GM18861 (cell line): ENCODE measurements at regions not wholly inside any gene's neighbourhood (a gene's known extent, or its start where the extent isn't known, plus 50 kb on each side); places are given as distances from the start of the nearest gene placed in this dataset.

ENCODE experiments used
- ATAC-seq: cut with Tn5 transposase; IDR thresholded peaks from one replicate; pipeline ENCODE4 v1.9.1; 2021; ENCODE audit not compliant: unreplicated experiment

DNA sequence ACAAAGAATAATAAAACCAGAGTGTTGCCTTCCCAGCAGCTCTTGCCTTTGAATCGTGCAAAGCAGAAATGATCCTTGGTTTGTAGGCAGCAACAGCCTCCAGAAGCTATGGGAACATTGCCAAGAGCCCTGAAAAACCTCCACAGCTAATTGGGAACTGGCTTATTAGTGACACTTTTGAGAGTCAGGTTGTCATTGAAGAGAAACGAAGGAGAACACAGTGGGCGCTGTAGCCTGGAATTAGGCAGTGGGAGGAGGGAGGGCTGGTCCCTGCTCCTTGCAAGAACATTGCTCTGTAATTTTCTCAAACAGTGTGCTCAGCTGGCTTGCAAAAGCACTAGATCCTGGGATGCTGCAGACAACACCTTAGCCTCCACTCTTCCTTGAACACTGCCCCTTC lies 331.5 kb upstream of the EMCN start:
- ATAC-seq = no peak

DNA sequence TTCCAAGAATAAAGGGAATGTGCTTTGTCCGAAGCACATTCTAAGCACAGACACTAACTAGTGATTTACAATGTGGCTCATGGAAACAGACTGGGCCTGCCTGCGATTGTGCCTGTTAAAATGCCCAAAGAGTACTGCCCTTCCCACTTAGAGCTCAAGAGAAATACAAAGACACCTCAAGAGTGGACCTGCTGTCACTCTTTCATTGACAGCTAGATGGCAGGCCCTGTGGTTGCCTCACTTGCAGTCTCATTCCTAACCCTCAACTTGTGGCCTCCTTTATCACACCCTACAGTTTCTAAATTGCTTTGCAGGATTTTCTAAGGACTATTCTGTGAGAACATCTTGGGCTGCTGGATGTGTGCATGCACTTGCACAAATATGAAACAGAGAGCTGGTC lies 331.0 kb upstream of the EMCN start:
- peak; percentile 82 for ATAC-seq

DNA sequence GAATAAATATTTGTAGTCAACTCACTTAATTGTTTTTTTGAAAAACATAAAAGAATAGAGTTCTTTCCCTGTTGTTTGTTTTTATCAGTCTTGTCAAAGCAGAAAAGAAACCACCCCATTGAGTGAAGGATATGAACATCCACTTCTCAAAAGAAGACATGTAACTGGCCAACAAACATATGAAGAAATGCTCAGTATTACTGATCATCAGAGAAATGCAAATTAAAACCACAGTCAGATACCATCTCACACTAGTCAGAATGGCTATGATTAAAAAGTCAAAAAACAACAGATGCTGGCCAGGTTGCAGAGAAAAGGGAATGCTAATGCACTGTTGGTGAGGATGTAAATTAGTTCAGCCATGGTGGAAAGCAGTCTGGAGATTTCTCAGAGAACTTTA lies 326.1 kb upstream of the EMCN start:
- peak; percentile 48 for ATAC-seq

DNA sequence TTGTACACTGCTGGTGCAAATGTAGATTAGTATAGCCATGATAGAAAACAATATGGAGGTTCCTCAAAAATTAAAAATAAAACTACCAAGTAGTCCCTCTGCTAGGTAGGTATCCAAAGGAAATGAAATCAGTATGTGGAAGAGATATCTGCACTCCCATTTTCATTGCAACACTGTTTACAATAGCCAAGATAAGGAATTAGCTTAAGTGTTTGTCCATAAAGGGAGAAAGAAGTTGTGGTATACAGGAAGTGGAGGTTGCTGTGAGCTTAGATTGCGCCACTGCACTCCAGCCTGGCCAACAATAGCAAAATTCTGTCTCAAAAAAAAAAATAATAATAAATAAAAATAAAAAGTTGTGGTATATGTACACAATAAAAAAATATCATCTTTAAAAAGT lies 325.0 kb upstream of the EMCN start:
- ATAC-seq = no peak

DNA sequence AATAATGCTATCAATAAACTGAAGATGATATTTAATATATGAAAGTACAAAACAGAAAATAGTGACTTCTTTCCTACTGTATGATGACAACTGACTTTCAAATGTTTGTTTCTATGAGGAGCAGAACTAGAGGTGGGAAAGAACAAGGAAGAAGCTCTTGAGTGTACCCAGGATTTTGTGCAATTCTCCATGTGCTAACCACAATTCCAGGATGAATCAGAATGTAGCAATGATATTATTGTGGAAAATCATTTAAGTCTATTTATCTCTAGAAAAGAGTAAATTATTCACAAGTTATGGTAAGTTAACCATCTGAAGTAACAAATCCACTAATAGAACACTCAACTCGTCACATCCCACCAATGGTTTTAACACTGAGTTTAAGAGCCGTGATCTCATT lies 324.1 kb upstream of the EMCN start:
- ATAC-seq = no peak

GRCh38 chr4:100839712-100840111 lies 321.9 kb upstream of the EMCN start:
- ATAC-seq = no peak

- no peak for ATAC-seq
Measured at GRCh38 chr4:100838286-100838685, 320.5 kb upstream of the EMCN start.

- ATAC-seq = no peak
Measured at GRCh38 chr4:100836929-100837328, 319.1 kb upstream of the EMCN start.

GRCh38 chr4:100834616-100835015 lies 316.8 kb upstream of the EMCN start:
- ATAC-seq = no peak

- ATAC-seq = no peak
Measured at GRCh38 chr4:100833906-100834305, 316.1 kb upstream of the EMCN start.

GRCh38 chr4:100828986-100829685 lies 311.3 kb upstream of the EMCN start:
- no peak for ATAC-seq

- no peak for ATAC-seq
Measured at GRCh38 chr4:100828364-100828763, 310.5 kb upstream of the EMCN start.

- no peak for ATAC-seq
Measured at GRCh38 chr4:100827756-100828155, 309.9 kb upstream of the EMCN start.

DNA sequence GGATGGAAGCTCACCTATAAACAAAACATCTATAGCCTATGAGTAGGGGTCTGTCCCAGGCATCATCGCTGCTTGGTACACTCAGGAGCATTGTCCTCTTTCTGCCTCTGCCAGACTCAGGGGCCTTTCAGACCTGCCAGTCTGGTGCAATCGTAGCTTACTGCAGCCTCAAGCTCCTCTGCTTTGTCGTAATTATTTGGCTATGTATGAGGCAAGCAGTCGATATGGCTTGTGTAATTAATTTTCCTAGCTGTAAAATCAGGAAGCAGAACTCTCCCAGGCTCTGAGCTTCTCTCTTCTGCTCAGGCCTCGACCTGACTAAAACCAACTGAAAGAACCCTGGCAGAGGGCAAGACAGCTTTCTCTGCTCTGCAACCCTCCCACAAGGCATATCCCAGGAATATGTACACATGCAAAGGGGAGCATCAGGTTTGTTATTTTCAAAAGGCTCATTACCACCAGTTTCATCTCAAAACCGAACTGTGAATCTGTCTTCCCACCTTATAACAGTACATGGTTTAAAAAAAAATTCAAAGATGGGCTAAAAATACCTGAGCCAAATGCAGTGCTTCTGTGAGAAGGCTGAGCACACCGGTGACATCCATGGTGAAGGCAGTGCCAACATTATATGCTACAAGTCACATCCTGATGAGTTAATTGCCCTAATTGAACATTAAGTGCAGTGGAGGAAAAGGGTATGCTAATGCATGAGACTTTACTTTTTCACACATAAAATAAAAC lies 309.2 kb upstream of the EMCN start:
- no peak for ATAC-seq

GRCh38 chr4:100826067-100826466 lies 308.2 kb upstream of the EMCN start:
- no peak for ATAC-seq

DNA sequence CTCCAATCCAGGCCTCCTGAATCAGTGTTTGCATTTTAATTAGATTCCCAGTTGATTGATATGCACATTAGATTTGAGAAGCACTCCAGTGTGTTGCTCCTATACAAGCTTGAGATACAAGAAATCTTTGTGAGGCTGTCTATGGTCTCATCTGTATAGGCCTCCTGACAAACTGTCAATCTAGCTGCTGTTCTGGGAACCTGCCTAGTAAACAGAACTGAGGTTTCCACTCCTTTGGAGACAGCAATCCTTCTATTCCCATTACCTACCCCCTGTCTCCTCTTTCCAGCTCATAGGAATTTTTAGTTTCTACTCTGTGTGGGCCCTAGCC lies 306.1 kb upstream of the EMCN start:
- ATAC-seq = peak; percentile 9

DNA sequence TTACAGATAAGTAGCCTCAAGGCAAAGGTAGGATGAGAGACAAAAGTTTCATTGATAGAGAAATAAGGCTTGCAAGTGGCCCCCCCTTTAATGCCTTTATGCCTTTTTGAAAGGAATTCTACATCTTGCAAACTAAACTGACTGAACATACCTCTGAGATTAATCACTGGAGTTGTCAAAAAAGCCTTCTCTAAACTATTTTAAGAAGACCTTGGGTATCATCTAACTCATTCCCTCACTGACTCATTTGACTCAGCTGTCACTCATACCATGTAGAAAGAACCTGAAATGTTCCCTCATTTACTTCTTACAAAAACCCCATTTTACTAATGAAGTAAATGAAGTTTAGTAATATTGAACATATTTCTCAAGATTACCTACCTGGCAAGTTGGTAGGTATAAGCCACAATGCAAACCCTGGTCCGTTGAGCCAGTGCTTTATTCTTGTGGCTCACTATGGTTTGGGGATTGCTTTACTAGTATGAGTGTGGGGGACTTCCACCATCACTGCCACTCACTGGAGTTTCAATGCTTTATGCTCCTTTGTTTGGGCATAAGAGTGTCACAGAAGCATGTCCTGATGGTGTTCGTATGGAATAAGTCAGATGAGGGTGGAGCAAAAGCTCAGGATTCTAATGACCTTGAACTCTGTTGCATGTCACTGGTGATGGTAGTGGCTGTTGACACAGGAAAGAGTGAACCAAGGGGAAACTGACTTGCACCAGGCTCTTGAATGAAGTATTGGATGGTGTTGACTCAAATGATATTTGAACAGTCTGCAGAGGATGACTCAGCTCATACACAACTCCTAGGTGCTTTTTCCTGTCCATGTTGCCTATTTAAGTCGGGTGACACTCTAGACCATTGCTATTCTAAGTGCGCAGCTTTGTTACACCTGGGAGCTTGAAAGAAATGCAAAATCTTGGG lies 305.5 kb upstream of the EMCN start:
- ATAC-seq = peak; percentile 69

DNA sequence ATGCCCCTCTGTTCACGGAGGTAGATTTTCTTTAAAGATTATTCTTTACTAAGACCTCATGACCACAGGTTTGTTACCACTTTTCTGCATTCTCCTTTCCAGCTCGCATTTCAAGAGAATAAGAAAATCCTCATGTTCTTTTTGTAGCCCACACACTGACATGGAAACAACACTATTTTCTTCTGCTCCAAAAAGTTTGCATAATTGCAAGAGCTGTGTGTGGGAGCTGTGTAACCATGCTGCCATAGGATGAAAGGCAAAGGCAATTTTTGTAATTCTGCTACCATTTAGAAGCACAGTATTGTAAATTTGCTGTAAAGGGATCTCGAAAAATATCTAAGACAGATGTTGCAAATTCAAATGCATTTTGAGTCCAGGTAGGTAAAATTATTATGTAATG lies 302.4 kb upstream of the EMCN start:
- ATAC-seq = no peak

DNA sequence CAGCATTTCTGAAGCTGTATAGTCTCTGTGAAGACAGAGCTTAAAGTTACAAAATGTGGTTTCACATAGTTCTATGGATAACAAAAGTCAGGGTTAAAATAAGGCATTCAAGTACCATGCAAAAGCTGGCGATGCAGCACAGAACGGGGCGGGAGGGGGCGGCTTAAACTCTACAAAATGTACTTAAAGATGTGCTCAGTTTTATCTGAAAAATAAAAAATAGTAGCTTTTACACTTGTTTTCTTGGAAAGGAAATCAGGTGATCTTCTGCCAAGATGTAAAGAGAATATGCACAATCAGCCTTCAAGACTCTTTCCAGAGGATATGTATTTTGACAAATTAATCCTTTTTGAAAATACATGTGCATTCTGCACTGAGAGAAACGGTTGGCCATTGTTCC lies 301.7 kb upstream of the EMCN start:
- ATAC-seq = no peak

- ATAC-seq = no peak
Measured at GRCh38 chr4:100816436-100817045, 298.7 kb upstream of the EMCN start.

DNA sequence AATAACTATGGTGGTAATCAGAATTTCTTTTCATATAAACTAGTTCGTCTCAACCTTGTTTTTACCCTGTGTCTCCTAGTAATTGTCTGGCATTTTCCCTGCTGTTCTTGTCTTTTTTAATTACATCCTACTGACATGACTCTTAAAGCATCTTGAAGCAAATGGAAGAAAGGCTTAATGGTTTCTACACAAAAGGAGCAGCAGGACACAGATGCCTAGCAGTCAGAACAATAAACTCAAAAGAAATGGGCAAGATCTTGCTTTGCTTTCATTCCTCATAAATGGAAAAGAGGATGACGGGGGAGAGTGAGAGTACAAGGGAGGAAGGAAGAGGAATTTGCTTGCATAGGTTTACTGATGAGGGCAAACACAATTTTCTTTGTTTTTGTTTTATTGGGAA lies 293.2 kb upstream of the EMCN start:
- no peak for ATAC-seq
